HFFc6 (cell line): ENCODE measurements at regions not wholly inside any gene's neighbourhood (a gene's known extent, or its start where the extent isn't known, plus 50 kb on each side); places are given as distances from the start of the nearest gene placed in this dataset.

Experiments used
- DNase-seq: peaks from one replicate; pipeline ENCODE4 v3.0.0-alpha.2; 2018
- H3K27ac Mint-ChIP-seq: 2 replicates; pipeline ENCODE4 v1.8.0; 2020; ENCODE audit warnings: mild to moderate bottlenecking, mixed read lengths
- H3K27me3 Mint-ChIP-seq: 2 replicates; pipeline ENCODE4 v1.8.0; 2021; ENCODE audit warnings: mild to moderate bottlenecking, moderate library complexity, mixed read lengths; ENCODE audit not compliant: insufficient read depth
- H3K36me3 Mint-ChIP-seq: 2 replicates; pipeline ENCODE4 v1.8.0; 2021; ENCODE audit warnings: low read depth, mixed read lengths
- H3K4me1 Mint-ChIP-seq: 2 replicates; pipeline ENCODE4 v1.8.0; 2020; ENCODE audit warnings: low read depth, mixed read lengths
- H3K4me3 Mint-ChIP-seq: 2 replicates; pipeline ENCODE4 v1.8.0; 2020; ENCODE audit warnings: mild to moderate bottlenecking, moderate library complexity, mixed read lengths
- H3K9me3 Mint-ChIP-seq: 2 replicates; pipeline ENCODE4 v1.8.0; 2020; ENCODE audit warnings: mild to moderate bottlenecking, mixed read lengths
- CTCF ChIP-seq: fragments of 200-600 bp; sonication (generic); IDR thresholded peaks from 2 replicates; pipeline ENCODE4 v1.5.0; 2021; ENCODE audit warnings: antibody characterized with exemption, mild to moderate bottlenecking

GRCh38 chr4:62970846-62971245, 1438.4 kb downstream of the TECRL start:
- DNase-seq = no peak
- Mint-ChIP-seq H3K9me3 (peaks cover 44% of the 10 kb centered on the region), H3K27me3 (no peaks in the 10 kb centered on the region), H3K4me3 (no peak overlapping the region), H3K4me1 (no peaks in the 10 kb centered on the region), H3K36me3 (no peaks in the 10 kb centered on the region; the same call in 1 of the 2 replicates), H3K27ac (no peak overlapping the region)
- TF ChIP-seq CTCF = no peak

- no peak overlapping the region for H3K4me3 Mint-ChIP-seq
- no peaks in the 10 kb centered on the region for H3K36me3 Mint-ChIP-seq
- no peaks in the 10 kb centered on the region for H3K4me1 Mint-ChIP-seq
- peaks cover 18% of the 10 kb centered on the region; the same call in 1 of the 2 replicates for H3K9me3 Mint-ChIP-seq
- DNase-seq = no peak
- no peaks in the 10 kb centered on the region for H3K27me3 Mint-ChIP-seq
- H3K27ac Mint-ChIP-seq = no peak overlapping the region
- no peak for TF ChIP-seq CTCF
Observed at GRCh38 chr4:62960415-62960814, 1448.8 kb downstream of the TECRL start.

- no peaks in the 10 kb centered on the region for H3K36me3 Mint-ChIP-seq
- H3K9me3 Mint-ChIP-seq = peaks cover 23% of the 10 kb centered on the region
- no peak overlapping the region for H3K4me3 Mint-ChIP-seq
- TF ChIP-seq CTCF = no peak
- H3K27ac Mint-ChIP-seq = no peak overlapping the region
- no peaks in the 10 kb centered on the region for H3K4me1 Mint-ChIP-seq
- H3K27me3 Mint-ChIP-seq = no peaks in the 10 kb centered on the region
- DNase-seq = no peak
Observed at GRCh38 chr4:62953752-62954151, 1455.5 kb downstream of the TECRL start.

- Mint-ChIP-seq H3K36me3 (no peaks in the 10 kb centered on the region), H3K27ac (no peak overlapping the region), H3K27me3 (no peaks in the 10 kb centered on the region), H3K4me1 (no peaks in the 10 kb centered on the region), H3K4me3 (no peak overlapping the region), H3K9me3 (peaks cover 25% of the 10 kb centered on the region)
- no peak for DNase-seq
- no peak for TF ChIP-seq CTCF
Observed at GRCh38 chr4:62952366-62952765, 1456.9 kb downstream of the TECRL start.

- no peak for TF ChIP-seq CTCF
- H3K27ac Mint-ChIP-seq = no peak overlapping the region
- DNase-seq = no peak
Observed at GRCh38 chr4:62948108-62948507, 1461.1 kb downstream of the TECRL start.

GRCh38 chr4:62940229-62940628, 1469.0 kb downstream of the TECRL start:
- Mint-ChIP-seq H3K27me3 (no peaks in the 10 kb centered on the region), H3K27ac (no peak overlapping the region), H3K9me3 (peaks cover 40% of the 10 kb centered on the region), H3K4me1 (no peaks in the 10 kb centered on the region), H3K36me3 (no peaks in the 10 kb centered on the region), H3K4me3 (no peak overlapping the region)
- no peak for DNase-seq
- no peak for TF ChIP-seq CTCF

More at GRCh38 chr4:62948108-62948507, 1461.1 kb downstream of the TECRL start:
- Mint-ChIP-seq H3K4me1 (no peaks in the 10 kb centered on the region), H3K9me3 (peaks cover 28% of the 10 kb centered on the region), H3K27me3 (no peaks in the 10 kb centered on the region), H3K4me3 (no peak overlapping the region), H3K36me3 (no peaks in the 10 kb centered on the region)
